ENCODE measurements at regions not wholly inside any gene's neighbourhood (a gene's known extent, or its start where the extent isn't known, plus 50 kb on each side); places are given as distances from the start of the nearest gene placed in this dataset.

GRCh38 chr3:115228266-115228665 is 81.2 kb upstream of the ZBTB20 start (continued):
- TF ChIP-seq CEBPB (IDR thresholded peaks at IDR 0.05; ENCODE audit: borderline replicate concordance in 1 of 2, low read depth in 2 of 2, low read length in 2 of 2), result no peak
- no peak for TF ChIP-seq CEBPZ (IDR thresholded peaks at IDR 0.05; ENCODE audit: low read depth, low read length)
- TF ChIP-seq ZNF217 (IDR thresholded peaks at IDR 0.05), result no peak
- no peak for TF ChIP-seq ZZZ3 (IDR thresholded peaks at IDR 0.05; ENCODE audit: control insufficient read depth, insufficient read length, low read depth)

- 75% methylated on average over 4 of the region's 4 CpGs for WGBS (ENCODE audit: insufficient coverage, insufficient replicate concordance, low lambda C conversion rate, missing lambda C conversion rate)
- Histone ChIP-seq H3K9me3 (replicated peaks; ENCODE audit: control insufficient read depth, insufficient read depth, low read length) (no peaks in the 10 kb centered on the region), H3K79me2 (ENCODE audit: control insufficient read depth, insufficient read depth, low read length) (no peaks in the 10 kb centered on the region), H3K9ac (ENCODE audit: control insufficient read depth, insufficient read depth, low read length) (no peak overlapping the region), H3K36me3 (ENCODE audit: control insufficient read depth in 2 of 2, insufficient read depth in 2 of 2, low read length in 1 of 2) (no peaks in the 10 kb centered on the region), H3K4me2 (ENCODE audit: control insufficient read depth, insufficient read depth) (no peak overlapping the region), H3K27ac (ENCODE audit: control insufficient read depth, insufficient read depth) (no peak overlapping the region), H3K4me3 (no peak overlapping the region), H3K27me3 (replicated peaks in 1 of 2; ENCODE audit: control insufficient read depth in 2 of 2, insufficient read depth in 2 of 2, low read length in 1 of 2) (no peaks in the 10 kb centered on the region; a peak in 2 of 4 replicates), H2AFZ (ENCODE audit: control insufficient read depth, low read depth, low read length) (no peak overlapping the region), H3K4me1 (ENCODE audit: control insufficient read depth, insufficient read depth, low read length) (no peaks in the 10 kb centered on the region), H4K20me1 (ENCODE audit: control insufficient read depth, insufficient read depth) (no peaks in the 10 kb centered on the region)
- ChIA-PET SMC1A (ENCODE audit: uncharacterized antibody, unreplicated experiment) (interaction anchor here (0.7 kb wide), 1 partner anchor 532 kb away, joined by 3 read pairs; no protein-coding TSS in a partner anchor), CTCF (no interaction called here), RAD21 (ENCODE audit: unreplicated experiment) (no interaction called here), POLR2A (no interaction called here)
- in situ Hi-C loops (cut with MboI) (no loop called here), intact Hi-C loops (cut with micrococcal nuclease; ENCODE audit: unreplicated experiment) (no loop called here)
- no TSS peak for BruUV-seq (replicated peaks)
- DNase-seq (ENCODE audit: low read depth, low spot score) (no peak), ATAC-seq (no peak), FAIRE-seq (no peak)
- TF ChIP-seq BCL3 (IDR thresholded peaks at IDR 0.05; ENCODE audit: borderline replicate concordance, insufficient read depth, low read depth, low read length, poor library complexity, severe bottlenecking) (no peak), TCF7 (IDR thresholded peaks at IDR 0.05; ENCODE audit: borderline replicate concordance) (no peak), TCF3 (IDR thresholded peaks at IDR 0.05; ENCODE audit: borderline replicate concordance, insufficient read depth, low read depth, low read length) (no peak), ASH2L (IDR thresholded peaks at IDR 0.05; ENCODE audit: borderline replicate concordance, low read depth) (no peak), MYC (IDR thresholded peaks at IDR 0.05; ENCODE audit: insufficient read depth, insufficient read length, insufficient replicate concordance, low read length, severe bottlenecking) (no peak), NKRF (conservative IDR thresholded peaks at IDR 0.05) (no peak), MAX (IDR thresholded peaks at IDR 0.05; ENCODE audit: low read depth, low read length) (no peak), CBFB (IDR thresholded peaks at IDR 0.05; ENCODE audit: low read depth) (no peak), SUZ12 (IDR thresholded peaks at IDR 0.05; ENCODE audit: unreplicated experiment) (no peak), MTA2 (IDR thresholded peaks at IDR 0.05; ENCODE audit: low read depth) (no peak), JUNB (IDR thresholded peaks at IDR 0.05) (no peak), SMAD1 (IDR thresholded peaks at IDR 0.05; ENCODE audit: low read depth, partially characterized antibody) (no peak), TBL1XR1 (IDR thresholded peaks at IDR 0.05; ENCODE audit: low read depth, low read length) (no peak)
Measured at GRCh38 chr3:115232167-115232566, 85.1 kb upstream of the ZBTB20 start.
